ENCODE measurements at regions not wholly inside any gene's neighbourhood (a gene's known extent, or its start where the extent isn't known, plus 50 kb on each side); places are given as distances from the start of the nearest gene placed in this dataset.

DNA sequence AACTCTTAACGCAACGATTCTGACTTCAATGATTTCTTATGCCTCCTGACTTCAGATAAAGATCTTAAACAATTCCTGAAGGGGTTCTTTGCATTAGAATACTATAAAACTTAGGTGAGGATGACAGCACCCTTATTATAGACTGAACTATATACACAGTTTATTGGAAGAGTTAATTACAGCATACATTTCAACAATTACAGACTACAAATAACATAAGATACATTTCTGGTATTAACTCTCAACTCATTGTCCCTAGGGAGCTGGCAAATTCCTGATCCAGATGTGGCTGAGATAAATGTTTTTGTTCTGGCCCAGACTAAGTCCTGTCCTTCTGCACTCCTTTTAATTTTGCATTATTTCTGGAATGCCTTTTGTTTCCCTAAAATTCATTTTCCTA is 155.5 kb upstream of the TMC3 start:
- Histone ChIP-seq H3K36me3 (replicated peaks; ENCODE audit: control insufficient read depth, insufficient read depth, low read length) (no peaks in the 10 kb centered on the region), H3K27me3 (ENCODE audit: control insufficient read depth, insufficient read depth, low read length) (no peaks in the 10 kb centered on the region), H3K4me3 (ENCODE audit: insufficient read depth, low read depth, low read length) (no peak overlapping the region)
- no peak for DNase-seq

DNA sequence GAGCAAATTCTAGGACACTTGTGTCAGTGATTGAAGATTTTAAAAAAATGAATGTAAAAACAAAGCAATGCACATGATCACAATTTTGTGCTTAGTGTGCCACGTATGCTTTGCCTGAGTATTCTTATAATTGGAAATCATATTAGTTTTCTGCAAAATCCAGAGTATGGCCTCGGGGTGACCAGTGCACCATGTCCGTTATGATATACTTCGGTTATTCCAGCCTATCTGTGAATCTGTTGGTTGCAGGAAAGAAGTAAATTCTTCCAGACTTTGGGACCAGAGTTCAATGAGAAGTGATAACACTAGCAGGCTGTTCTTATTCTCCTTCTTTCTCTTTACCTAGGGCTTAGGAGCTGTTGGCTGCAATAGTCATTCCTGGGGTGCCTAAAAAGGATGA is 152.0 kb upstream of the TMC3 start:
- no peak for DNase-seq
- Histone ChIP-seq H3K27me3 (ENCODE audit: control insufficient read depth, insufficient read depth, low read length) (no peaks in the 10 kb centered on the region), H3K4me3 (ENCODE audit: insufficient read depth, low read depth, low read length) (no peak overlapping the region), H3K36me3 (replicated peaks; ENCODE audit: control insufficient read depth, insufficient read depth, low read length) (no peaks in the 10 kb centered on the region)

DNA sequence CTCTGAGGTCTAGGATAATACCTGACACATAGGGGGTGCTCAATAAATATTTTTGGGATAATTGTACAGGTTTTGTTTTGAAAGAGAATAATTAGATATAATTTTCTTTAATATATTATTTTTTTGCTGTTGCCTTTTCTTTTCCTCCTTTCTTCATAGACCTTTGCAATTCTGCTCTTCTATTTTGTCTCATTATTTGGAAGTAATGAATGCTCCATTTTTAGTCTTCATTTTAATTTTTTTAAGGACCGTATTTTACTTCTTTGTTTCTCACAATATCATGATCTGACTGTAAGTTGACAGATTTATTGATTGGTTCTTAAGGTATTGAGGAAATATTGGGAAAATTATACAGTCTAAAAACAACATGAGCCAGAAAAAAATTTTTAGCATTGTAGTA is 150.5 kb upstream of the TMC3 start:
- Histone ChIP-seq H3K4me3 (ENCODE audit: insufficient read depth, low read depth, low read length) (no peak overlapping the region), H3K27me3 (ENCODE audit: control insufficient read depth, insufficient read depth, low read length) (no peaks in the 10 kb centered on the region), H3K36me3 (replicated peaks; ENCODE audit: control insufficient read depth, insufficient read depth, low read length) (no peaks in the 10 kb centered on the region)
- no peak for DNase-seq

DNA sequence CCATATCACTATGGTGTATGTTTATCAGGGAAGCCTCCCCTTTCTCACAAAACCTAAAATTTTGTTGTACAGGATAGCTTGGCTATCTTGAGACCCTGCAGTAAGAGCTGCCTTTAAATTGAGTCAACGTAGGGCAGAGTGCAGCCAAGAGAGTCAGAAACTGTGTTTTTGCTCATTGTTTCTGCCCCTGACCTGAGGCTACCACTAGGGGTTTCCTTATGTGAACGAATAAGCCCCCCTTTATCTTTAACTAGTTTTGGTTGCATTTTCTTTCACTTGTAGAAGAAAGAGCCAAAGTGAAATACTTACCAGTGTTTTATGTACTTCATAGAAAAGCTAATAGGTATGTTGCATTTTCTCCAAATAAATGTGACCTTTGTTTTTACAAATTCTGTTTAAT is 149.9 kb upstream of the TMC3 start:
- Histone ChIP-seq H3K27me3 (ENCODE audit: control insufficient read depth, insufficient read depth, low read length) (no peaks in the 10 kb centered on the region), H3K36me3 (replicated peaks; ENCODE audit: control insufficient read depth, insufficient read depth, low read length) (no peaks in the 10 kb centered on the region), H3K4me3 (ENCODE audit: insufficient read depth, low read depth, low read length) (no peak overlapping the region)
- DNase-seq, result no peak

DNA sequence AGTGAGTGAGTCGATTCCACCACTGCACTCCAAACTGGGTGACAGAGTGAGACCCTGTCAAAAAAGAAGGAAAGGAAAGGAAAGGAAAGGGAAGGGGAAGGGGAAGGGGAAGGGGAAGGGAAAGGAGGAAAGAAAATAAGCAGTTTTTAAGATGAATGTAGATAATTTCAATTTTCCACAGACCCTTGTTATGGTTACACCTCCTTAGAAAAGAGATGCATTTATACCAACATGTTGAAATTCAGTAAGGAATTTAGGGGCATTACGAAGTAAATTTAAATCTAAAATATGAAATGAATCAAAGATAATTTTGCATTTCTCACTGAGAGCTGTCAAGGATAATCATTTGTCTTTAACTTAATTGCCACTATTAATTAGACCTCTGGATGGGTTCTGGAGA is 146.5 kb upstream of the TMC3 start:
- Histone ChIP-seq H3K36me3 (replicated peaks; ENCODE audit: control insufficient read depth, insufficient read depth, low read length) (no peaks in the 10 kb centered on the region), H3K4me3 (ENCODE audit: insufficient read depth, low read depth, low read length) (no peak overlapping the region), H3K27me3 (ENCODE audit: control insufficient read depth, insufficient read depth, low read length) (no peaks in the 10 kb centered on the region)
- no peak for DNase-seq

DNA sequence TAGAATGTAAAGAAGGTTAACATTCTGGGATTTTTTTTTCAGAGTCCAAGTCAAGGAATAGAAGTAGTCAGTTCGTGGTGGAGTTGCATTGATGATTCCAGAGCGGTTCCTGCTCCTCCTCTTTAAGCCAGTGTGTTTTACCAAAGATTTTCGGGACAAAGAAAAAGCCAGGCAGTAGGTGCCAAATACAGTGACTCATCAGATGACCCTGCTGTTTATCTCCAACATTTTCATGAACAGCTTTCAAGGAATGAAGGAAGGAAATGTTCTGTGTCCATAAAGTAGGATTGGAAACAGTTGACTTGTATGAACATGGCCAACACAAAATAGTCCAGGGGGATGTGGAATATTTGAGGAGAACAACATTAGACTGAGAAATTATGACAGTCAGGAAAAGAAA is 142.4 kb upstream of the TMC3 start:
- no peaks in the 10 kb centered on the region for H3K36me3 ChIP-seq (replicated peaks; ENCODE audit: control insufficient read depth, insufficient read depth, low read length)
- H3K4me3 ChIP-seq (ENCODE audit: insufficient read depth, low read depth, low read length), result no peak overlapping the region
- no peak for DNase-seq
- H3K27me3 ChIP-seq (ENCODE audit: control insufficient read depth, insufficient read depth, low read length), result no peaks in the 10 kb centered on the region

DNA sequence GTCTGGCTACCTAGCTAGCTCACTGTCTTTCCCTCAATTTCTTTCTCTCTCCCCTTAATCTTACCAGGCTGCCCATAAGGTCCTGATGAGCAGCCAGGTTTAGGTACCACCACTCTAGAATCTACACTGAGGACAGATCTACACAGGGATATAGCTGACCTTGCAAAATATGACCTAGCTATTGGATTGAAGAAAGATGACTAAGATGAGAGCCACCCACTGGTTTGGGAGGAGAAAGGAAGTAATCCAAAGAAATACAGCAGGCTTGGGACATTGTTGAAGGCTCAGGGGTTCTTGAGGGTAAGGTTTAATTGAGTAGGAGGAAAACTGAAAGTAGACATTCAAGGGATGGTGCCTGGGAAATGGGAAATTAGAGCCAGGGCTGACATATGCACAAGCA is 142.0 kb upstream of the TMC3 start:
- DNase-seq, result no peak
- Histone ChIP-seq H3K27me3 (ENCODE audit: control insufficient read depth, insufficient read depth, low read length) (no peaks in the 10 kb centered on the region), H3K36me3 (replicated peaks; ENCODE audit: control insufficient read depth, insufficient read depth, low read length) (no peaks in the 10 kb centered on the region), H3K4me3 (ENCODE audit: insufficient read depth, low read depth, low read length) (no peak overlapping the region)

DNA sequence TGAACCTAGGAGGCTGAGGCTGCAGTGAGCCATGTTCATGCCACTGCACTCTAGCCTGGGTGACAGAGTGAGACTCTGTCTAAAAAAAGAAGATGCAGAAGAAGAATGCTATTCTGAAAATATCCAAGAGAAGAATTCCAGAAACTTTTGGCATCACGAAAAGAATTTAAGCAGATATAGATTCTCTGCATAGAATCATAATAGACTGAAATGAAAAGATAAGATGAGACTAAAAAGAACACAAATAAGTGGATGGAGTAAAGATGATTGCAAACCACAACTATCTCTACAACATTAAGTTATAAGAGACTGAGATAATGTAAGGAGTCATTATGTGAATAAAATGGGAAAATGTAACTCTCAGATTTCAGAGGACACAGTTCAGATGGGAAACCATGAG is 140.7 kb upstream of the TMC3 start:
- DNase-seq, result no peak
- no peaks in the 10 kb centered on the region for H3K27me3 ChIP-seq (ENCODE audit: control insufficient read depth, insufficient read depth, low read length)
- H3K4me3 ChIP-seq (ENCODE audit: insufficient read depth, low read depth, low read length), result no peak overlapping the region
- no peaks in the 10 kb centered on the region for H3K36me3 ChIP-seq (replicated peaks; ENCODE audit: control insufficient read depth, insufficient read depth, low read length)

DNA sequence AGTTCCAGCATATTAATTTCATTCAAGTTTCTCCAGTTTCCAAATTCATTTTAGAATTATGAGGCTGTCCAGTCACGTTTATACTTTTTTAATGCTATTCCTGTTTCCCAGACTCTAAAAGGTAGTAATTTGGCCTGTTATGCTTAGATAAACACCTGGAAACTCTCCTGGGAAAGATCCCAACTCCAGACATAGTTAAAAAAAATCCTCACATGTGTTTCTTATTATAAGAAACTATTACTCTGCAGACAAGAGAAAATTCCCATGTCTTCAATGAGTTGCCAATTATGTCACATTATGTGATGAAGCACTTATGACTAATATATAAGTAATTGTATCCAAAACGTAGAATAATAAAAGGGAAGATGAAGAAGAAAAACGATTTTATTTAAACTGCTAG is 137.1 kb upstream of the TMC3 start:
- Histone ChIP-seq H3K36me3 (replicated peaks; ENCODE audit: control insufficient read depth, insufficient read depth, low read length) (no peaks in the 10 kb centered on the region), H3K27me3 (ENCODE audit: control insufficient read depth, insufficient read depth, low read length) (no peaks in the 10 kb centered on the region), H3K4me3 (ENCODE audit: insufficient read depth, low read depth, low read length) (no peak overlapping the region)
- DNase-seq, result no peak

DNA sequence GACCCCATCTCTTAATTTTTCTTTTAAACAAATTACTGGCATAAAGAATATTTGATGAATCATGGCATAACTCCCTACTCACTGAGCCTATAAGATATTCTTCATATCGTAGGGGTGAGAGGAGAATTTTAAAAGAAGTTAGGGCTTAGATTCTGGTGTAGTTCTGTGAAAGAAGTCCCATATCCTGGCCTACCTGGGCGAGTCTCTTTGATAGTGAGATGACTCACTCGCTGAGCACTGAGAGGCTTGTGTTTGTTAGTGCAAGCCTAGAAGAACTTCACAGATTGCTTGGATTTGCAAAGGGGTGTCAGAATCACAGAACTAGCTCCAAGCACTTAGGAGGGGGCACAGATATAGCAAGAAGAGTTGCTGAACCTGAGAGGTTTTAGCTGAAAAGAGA is 133.8 kb upstream of the TMC3 start:
- H3K4me3 ChIP-seq (ENCODE audit: insufficient read depth, low read depth, low read length), result no peak overlapping the region
- H3K36me3 ChIP-seq (replicated peaks; ENCODE audit: control insufficient read depth, insufficient read depth, low read length), result no peaks in the 10 kb centered on the region
- no peaks in the 10 kb centered on the region for H3K27me3 ChIP-seq (ENCODE audit: control insufficient read depth, insufficient read depth, low read length)
- DNase-seq, result no peak

DNA sequence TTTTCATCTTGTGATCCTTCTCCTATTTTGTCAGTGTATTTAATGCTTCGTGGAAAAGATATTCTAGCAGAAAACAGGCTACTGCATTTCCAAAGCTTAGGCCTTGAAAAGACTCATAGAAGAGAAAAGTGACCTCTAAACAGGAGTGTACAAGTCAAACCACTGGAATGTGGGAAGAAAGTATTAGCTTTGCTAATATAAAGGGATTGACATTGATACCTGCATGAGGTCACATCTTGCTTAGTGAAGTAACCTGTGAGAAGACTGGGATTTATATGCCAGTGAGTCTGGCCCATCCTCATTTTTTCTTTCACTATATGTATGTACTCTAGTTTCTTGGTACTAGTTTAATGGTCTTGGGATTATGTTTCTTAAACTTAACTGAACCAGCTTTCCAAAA is 132.9 kb upstream of the TMC3 start:
- DNase-seq, result no peak
- no peak overlapping the region for H3K4me3 ChIP-seq (ENCODE audit: insufficient read depth, low read depth, low read length)
- H3K36me3 ChIP-seq (replicated peaks; ENCODE audit: control insufficient read depth, insufficient read depth, low read length), result no peaks in the 10 kb centered on the region
- H3K27me3 ChIP-seq (ENCODE audit: control insufficient read depth, insufficient read depth, low read length), result no peaks in the 10 kb centered on the region

DNA sequence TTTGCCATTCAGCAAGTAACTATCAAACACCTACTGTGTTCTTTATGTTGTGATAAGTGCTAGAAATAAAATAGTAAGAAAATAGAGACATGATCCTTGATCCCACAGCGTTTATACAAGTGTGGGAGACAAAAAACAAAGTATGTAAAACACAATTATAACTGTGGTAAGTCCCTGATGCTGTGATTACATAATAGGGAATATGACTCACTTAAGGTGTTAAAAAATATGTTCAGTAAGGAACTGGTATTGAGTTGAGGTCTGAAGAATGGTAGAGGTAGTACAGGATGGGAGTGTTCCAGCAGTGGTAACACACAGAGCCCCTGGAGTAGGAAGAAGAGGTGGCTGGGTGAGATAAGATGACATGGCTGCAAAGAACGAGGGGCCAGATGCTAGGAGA is 132.1 kb upstream of the TMC3 start:
- H3K36me3 ChIP-seq (replicated peaks; ENCODE audit: control insufficient read depth, insufficient read depth, low read length), result no peaks in the 10 kb centered on the region
- H3K4me3 ChIP-seq (ENCODE audit: insufficient read depth, low read depth, low read length), result no peak overlapping the region
- DNase-seq, result no peak
- no peaks in the 10 kb centered on the region for H3K27me3 ChIP-seq (ENCODE audit: control insufficient read depth, insufficient read depth, low read length)

DNA sequence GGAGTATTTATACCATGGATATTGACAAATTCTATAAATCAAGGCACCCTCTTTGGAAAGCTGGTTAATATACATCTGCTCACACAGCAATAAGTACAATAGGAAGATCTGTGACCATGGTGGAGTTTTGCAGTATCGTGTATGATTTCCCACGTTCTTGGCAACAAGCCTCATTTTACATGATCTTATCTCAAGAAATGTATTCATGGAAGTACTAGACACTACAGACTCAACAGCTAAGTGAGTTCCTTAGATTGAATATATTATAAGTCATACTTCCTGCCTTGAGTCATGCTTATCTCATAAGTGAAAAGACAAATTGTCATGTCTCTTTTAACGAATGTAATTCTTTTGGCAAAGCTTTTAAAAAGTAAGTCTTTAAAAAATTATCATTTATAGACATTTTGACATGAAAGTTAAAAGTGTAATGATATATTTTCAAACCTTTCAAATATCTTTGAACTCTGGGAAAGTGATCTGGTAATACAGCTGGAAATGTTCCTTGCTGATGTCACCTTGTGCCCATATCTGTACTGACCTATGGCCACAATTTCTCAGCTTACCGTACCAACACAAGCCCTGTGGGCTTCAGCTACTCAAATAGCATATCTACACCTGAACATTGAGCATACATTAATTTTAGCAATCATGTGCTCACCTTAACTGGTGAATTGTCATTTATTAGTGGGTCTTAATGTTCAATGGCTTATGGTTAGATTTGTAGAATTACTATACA is 130.3 kb upstream of the TMC3 start:
- no peak overlapping the region for H3K4me3 ChIP-seq (ENCODE audit: insufficient read depth, low read depth, low read length)
- H3K27me3 ChIP-seq (ENCODE audit: control insufficient read depth, insufficient read depth, low read length), result no peaks in the 10 kb centered on the region
- no peaks in the 10 kb centered on the region for H3K36me3 ChIP-seq (replicated peaks; ENCODE audit: control insufficient read depth, insufficient read depth, low read length)
- no peak for DNase-seq

DNA sequence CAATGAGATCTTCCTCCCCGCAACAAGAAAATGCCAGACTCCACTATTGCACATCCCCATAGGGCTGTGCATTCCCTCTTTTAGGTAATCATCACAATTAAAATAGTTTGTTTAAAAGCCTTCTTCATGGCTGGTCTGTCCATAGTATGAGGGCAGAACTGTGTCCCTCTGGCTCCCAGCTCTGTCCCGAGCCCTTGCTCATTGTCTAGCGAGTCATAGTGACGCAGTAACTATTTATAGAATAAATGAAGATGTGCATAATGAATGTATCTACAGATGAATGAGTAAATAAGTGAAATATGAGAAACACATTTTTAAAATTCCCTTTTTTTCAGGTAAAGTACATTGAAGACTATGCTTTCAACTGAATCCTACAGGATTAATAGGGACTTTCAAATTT is 128.4 kb upstream of the TMC3 start:
- no peaks in the 10 kb centered on the region for H3K36me3 ChIP-seq (replicated peaks; ENCODE audit: control insufficient read depth, insufficient read depth, low read length)
- H3K4me3 ChIP-seq (ENCODE audit: insufficient read depth, low read depth, low read length), result no peak overlapping the region
- H3K27me3 ChIP-seq (ENCODE audit: control insufficient read depth, insufficient read depth, low read length), result no peaks in the 10 kb centered on the region
- DNase-seq, result no peak

DNA sequence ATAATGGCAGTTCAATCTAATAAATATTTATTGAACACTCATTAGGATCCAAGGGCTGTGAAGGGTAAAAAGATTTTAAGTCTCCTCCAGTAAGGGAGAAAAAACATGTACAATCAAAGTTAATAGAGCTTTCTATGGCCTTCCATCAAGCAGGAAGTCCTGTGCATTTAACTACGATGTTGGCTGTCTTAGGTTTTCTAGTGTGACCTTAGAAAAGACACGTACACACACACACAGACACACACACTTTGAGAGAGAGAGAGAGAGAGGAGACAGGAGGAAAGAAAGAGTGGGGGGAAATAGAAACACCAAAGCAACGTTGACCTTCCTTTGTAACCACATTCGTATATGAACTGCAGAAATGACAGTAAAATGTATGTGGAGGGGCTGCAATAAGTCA is 126.1 kb upstream of the TMC3 start:
- no peak overlapping the region for H3K4me3 ChIP-seq (ENCODE audit: insufficient read depth, low read depth, low read length)
- no peaks in the 10 kb centered on the region for H3K27me3 ChIP-seq (ENCODE audit: control insufficient read depth, insufficient read depth, low read length)
- no peak for DNase-seq
- H3K36me3 ChIP-seq (replicated peaks; ENCODE audit: control insufficient read depth, insufficient read depth, low read length), result no peaks in the 10 kb centered on the region

DNA sequence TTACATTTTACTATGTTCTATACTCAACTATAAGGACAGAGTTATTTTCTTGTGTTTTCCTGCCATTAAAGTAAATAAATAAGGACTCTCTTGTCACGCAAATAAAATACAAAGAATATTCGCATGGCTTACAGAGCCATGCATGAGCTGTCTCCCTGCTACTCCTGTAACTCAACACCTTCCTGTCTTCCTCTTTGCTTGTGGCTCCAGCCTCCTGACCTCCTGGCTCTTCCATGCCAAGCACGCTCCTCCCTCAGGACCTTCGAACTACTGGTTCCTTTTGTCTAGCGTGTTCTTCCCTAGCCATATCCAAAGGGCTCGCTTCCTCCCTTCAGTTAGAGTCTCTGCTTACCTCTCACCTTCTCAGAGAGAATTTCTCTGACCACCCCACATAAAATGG is 124.3 kb upstream of the TMC3 start:
- Histone ChIP-seq H3K36me3 (replicated peaks; ENCODE audit: control insufficient read depth, insufficient read depth, low read length) (no peaks in the 10 kb centered on the region), H3K27me3 (ENCODE audit: control insufficient read depth, insufficient read depth, low read length) (no peaks in the 10 kb centered on the region), H3K4me3 (ENCODE audit: insufficient read depth, low read depth, low read length) (no peak overlapping the region)
- DNase-seq, result no peak

Measured in H7 (cell line).